H1 (cell line): ENCODE measurements at regions not wholly inside any gene's neighbourhood (a gene's known extent, or its start where the extent isn't known, plus 50 kb on each side); places are given as distances from the start of the nearest gene placed in this dataset.

Source experiments
- CTCF ChIA-PET: fragments of 300-600 bp; sonication (Branson Sonifier 250); formaldehyde crosslinking; loops from one replicate; lab custom pipeline; 2021; ENCODE audit not compliant: partially characterized antibody; lab: Charles Lee
- POLR2A ChIA-PET: fragments of 300-600 bp; sonication (Branson Sonifier 250); formaldehyde crosslinking; loops from one replicate; lab custom pipeline; 2021; ENCODE audit warnings: inconsistent platforms; ENCODE audit not compliant: partially characterized antibody; lab: Charles Lee
- DNase-seq, 2 experiments: peaks; one replicate each; pipeline versions ENCODE4 v3.0.0 to v3.0.0-alpha.2; 2010 to 2022; ENCODE audit warnings: low spot score in 2 of 2, low read depth in 1 of 2, mixed read lengths in 1 of 2
- FAIRE-seq: peaks from 2 replicates; lab custom pipeline; 2011; peaks lifted over from hg19 to GRCh38; lab: Jason Lieb, UNC
- H2AFZ ChIP-seq: 2 replicates; pipeline ENCODE4 v1.8.1; 2012; ENCODE audit warnings: low read length, inconsistent platforms
- H2AK5ac ChIP-seq: 2 replicates; pipeline ENCODE4 v1.6.1; 2013; ENCODE audit warnings: low read depth, low read length
- H2BK120ac ChIP-seq: replicated peaks from 2 replicates; pipeline ENCODE3; 2013; ENCODE audit warnings: low read depth, low read length, inconsistent platforms
- H2BK12ac ChIP-seq: 2 replicates; pipeline ENCODE4 v1.6.1; 2013; ENCODE audit warnings: low read depth, low read length
- H2BK15ac ChIP-seq: 2 replicates; pipeline ENCODE4 v1.6.1; 2013; ENCODE audit warnings: low read length
- H2BK20ac ChIP-seq: 2 replicates; pipeline ENCODE4 v1.6.1; 2013; ENCODE audit warnings: low read length
- H2BK5ac ChIP-seq: 2 replicates; pipeline ENCODE4 v1.6.1; 2013; ENCODE audit warnings: low read depth, low read length
- H3K14ac ChIP-seq: 2 replicates; pipeline ENCODE4 v1.6.1; 2013; ENCODE audit warnings: inconsistent platforms; ENCODE audit not compliant: insufficient read length
- H3K18ac ChIP-seq: 2 replicates; pipeline ENCODE4 v1.6.1; 2013; ENCODE audit warnings: low read length; ENCODE audit errors: extremely low read depth
- H3K23ac ChIP-seq: 2 replicates; pipeline ENCODE4 v1.6.1; 2013; ENCODE audit warnings: inconsistent platforms; ENCODE audit not compliant: insufficient read length
- H3K23me2 ChIP-seq: 2 replicates; pipeline ENCODE4 v1.6.1; 2013; ENCODE audit warnings: low read depth, low read length
- H3K27ac ChIP-seq: 2 replicates; pipeline ENCODE4 v1.6.1; 2011; ENCODE audit warnings: low read depth, low read length, inconsistent platforms
- H3K27me3 ChIP-seq, 4 experiments: replicated peaks in 1 of 4; 1 replicate in 1 of 4; 2 replicates in 3 of 4; pipeline versions ENCODE4 v1.6.1 to v1.8.1; 2011 to 2013; ENCODE audit warnings: low read length in 3 of 4, mild to moderate bottlenecking in 3 of 4, inconsistent platforms in 2 of 4, mixed read lengths in 2 of 4, moderate library complexity in 1 of 4; ENCODE audit not compliant: control insufficient read depth in 3 of 4, insufficient read depth in 3 of 4; ENCODE audit errors: extremely low read depth in 1 of 4
- H3K36me3 ChIP-seq, 4 experiments: 2 replicates each; pipeline versions ENCODE4 v1.6.1 to v1.8.1; 2011 to 2013; ENCODE audit warnings: mild to moderate bottlenecking in 4 of 4, low read length in 3 of 4, moderate library complexity in 2 of 4, control low read depth in 1 of 4, inconsistent platforms in 1 of 4; ENCODE audit not compliant: insufficient read depth in 4 of 4, control insufficient read depth in 2 of 4
- H3K4ac ChIP-seq: replicated peaks from 2 replicates; pipeline ENCODE3; 2013; ENCODE audit warnings: low read length, low read depth, mixed read lengths, inconsistent platforms; ENCODE audit not compliant: insufficient read length
- H3K4me1 ChIP-seq, 4 experiments: replicated peaks in 1 of 4; 1 replicate in 1 of 4; 2 replicates in 3 of 4; pipeline versions ENCODE4 v1.6.1 to v1.8.1; 2011 to 2013; ENCODE audit warnings: low read length in 3 of 4, inconsistent platforms in 2 of 4, mixed read lengths in 1 of 4; ENCODE audit not compliant: insufficient read depth in 4 of 4, control insufficient read depth in 3 of 4
- H3K4me2 ChIP-seq, 2 experiments: 2 replicates each; pipeline versions ENCODE4 v1.6.1 to v1.8.1; 2011 to 2013; ENCODE audit warnings: low read depth in 2 of 2, low read length in 2 of 2, control low read depth in 1 of 2, inconsistent platforms in 1 of 2, mild to moderate bottlenecking in 1 of 2; ENCODE audit not compliant: insufficient read depth in 1 of 2
- H3K4me3 ChIP-seq, 4 experiments: fragments of 200-600, 300-600 bp in 1 of 4; sonication (generic), shearing (Covaris generic), sonication (Bioruptor Twin) in 1 of 4; 2 replicates each; pipeline versions ENCODE4 v1.5.1 to v1.8.1; 2011 to 2016; ENCODE audit warnings: low read length in 4 of 4, low read depth in 3 of 4, control low read depth in 2 of 4, inconsistent platforms in 2 of 4, mild to moderate bottlenecking in 2 of 4, mixed read lengths in 1 of 4, moderate library complexity in 1 of 4; ENCODE audit not compliant: insufficient read depth in 2 of 4; ENCODE audit errors: extremely low read depth in 1 of 4
- H3K56ac ChIP-seq: replicated peaks from 2 replicates; pipeline ENCODE3; 2013; ENCODE audit warnings: low read depth, mild to moderate bottlenecking, mixed read lengths, low read length, inconsistent platforms; ENCODE audit not compliant: insufficient read length
- H3K79me1 ChIP-seq: 2 replicates; pipeline ENCODE4 v1.6.1; 2013; ENCODE audit warnings: low read depth, low read length, control low read depth
- H3K79me2 ChIP-seq, 2 experiments: 2 replicates each; pipeline versions ENCODE4 v1.6.1 to v1.8.1; 2012 to 2013; ENCODE audit warnings: low read length in 2 of 2, mild to moderate bottlenecking in 2 of 2, inconsistent platforms in 1 of 2; ENCODE audit not compliant: insufficient read depth in 2 of 2, control insufficient read depth in 1 of 2
- H3K9ac ChIP-seq, 4 experiments: replicated peaks in 1 of 4; 1 replicate in 1 of 4; 2 replicates in 3 of 4; pipeline versions ENCODE4 v1.6.1 to v1.8.1; 2011 to 2013; ENCODE audit warnings: low read depth in 3 of 4, low read length in 3 of 4, control low read depth in 2 of 4, mild to moderate bottlenecking in 2 of 4, moderate library complexity in 2 of 4, inconsistent platforms in 1 of 4; ENCODE audit errors: extremely low read depth in 1 of 4
- H3K9me3 ChIP-seq, 2 experiments: 2 replicates each; pipeline versions ENCODE4 v1.6.1 to v1.8.1; 2012 to 2013; ENCODE audit warnings: mild to moderate bottlenecking in 2 of 2, moderate library complexity in 2 of 2, control low read depth in 1 of 2, inconsistent platforms in 1 of 2, low read depth in 1 of 2, low read length in 1 of 2, mixed read lengths in 1 of 2; ENCODE audit not compliant: insufficient read depth in 2 of 2
- H4K20me1 ChIP-seq, 2 experiments: replicated peaks in 1 of 2; 2 replicates each; pipeline versions ENCODE3 to v1.8.1; 2011 to 2013; ENCODE audit warnings: inconsistent platforms in 2 of 2, low read length in 2 of 2, mild to moderate bottlenecking in 1 of 2; ENCODE audit not compliant: insufficient read depth in 2 of 2, control insufficient read depth in 1 of 2
- H4K5ac ChIP-seq: 2 replicates; pipeline ENCODE4 v1.6.1; 2013; ENCODE audit warnings: low read length, low read depth, mixed read lengths, inconsistent platforms; ENCODE audit not compliant: insufficient read length
- H4K8ac ChIP-seq: 2 replicates; pipeline ENCODE4 v1.8.0; 2013; ENCODE audit warnings: mild to moderate bottlenecking, moderate library complexity, low read length, inconsistent platforms; ENCODE audit not compliant: insufficient read depth; ENCODE audit errors: extremely low read depth
- H4K91ac ChIP-seq: replicated peaks from 2 replicates; pipeline ENCODE3; 2013; ENCODE audit warnings: low read length, mixed read lengths, inconsistent platforms; ENCODE audit not compliant: insufficient read length
- BACH1 ChIP-seq: IDR thresholded peaks from 2 replicates; pipeline ENCODE4 v1.6.1; 2012; ENCODE audit warnings: low read length, improper control_type of control experiment
- EZH2 ChIP-seq: fragments of 200-600 bp; sonication (generic); IDR thresholded peaks from 2 replicates; pipeline ENCODE4 v1.7.1; 2012; ENCODE audit warnings: low read depth, mild to moderate bottlenecking, moderate library complexity, low read length, inconsistent platforms; ENCODE audit not compliant: severe bottlenecking
- GABPA ChIP-seq: IDR thresholded peaks from 2 replicates; pipeline ENCODE4 v1.6.1; 2011; ENCODE audit warnings: mild to moderate bottlenecking, low read length, moderate library complexity, borderline replicate concordance; ENCODE audit not compliant: insufficient read depth
- KDM1A ChIP-seq: fragments of 200-600, 300-600 bp; sonication (generic); IDR thresholded peaks from 2 replicates; pipeline ENCODE4 v1.7.1; 2016; ENCODE audit warnings: mild to moderate bottlenecking, low read length, borderline replicate concordance
- KDM5A ChIP-seq: fragments of 200-600 bp; IDR thresholded peaks from 2 replicates; pipeline ENCODE4 v1.7.1; 2012; ENCODE audit warnings: mild to moderate bottlenecking, low read length, inconsistent platforms, mixed read lengths
- MAFK ChIP-seq: IDR thresholded peaks from 2 replicates; pipeline ENCODE4 v1.6.1; 2012; ENCODE audit warnings: low read depth, mild to moderate bottlenecking, improper control_type of control experiment, low read length
- POLR2A ChIP-seq, 2 experiments: IDR thresholded peaks; 1 replicate in 1 of 2; 2 replicates in 1 of 2; pipeline ENCODE4 v1.6.1; 2011; ENCODE audit warnings: low read depth in 2 of 2, low read length in 2 of 2, mild to moderate bottlenecking in 2 of 2; ENCODE audit errors: control extremely low read depth in 1 of 2
- RAD21 ChIP-seq, 2 experiments: IDR thresholded peaks in 1 of 2; conservative IDR thresholded peaks in 1 of 2; 2 replicates each; pipeline ENCODE4 v1.6.1; 2011; ENCODE audit warnings: low read depth in 2 of 2, low read length in 2 of 2, improper control_type of control experiment in 1 of 2, inconsistent platforms in 1 of 2, mild to moderate bottlenecking in 1 of 2, moderate library complexity in 1 of 2
- RBBP5 ChIP-seq: IDR thresholded peaks from 2 replicates; pipeline ENCODE4 v1.7.1; 2012; ENCODE audit warnings: low read depth, mild to moderate bottlenecking, inconsistent platforms, low read length, moderate library complexity, borderline replicate concordance
- RXRA ChIP-seq: IDR thresholded peaks from 2 replicates; pipeline ENCODE4 v1.6.1; 2011; ENCODE audit warnings: low read depth, mild to moderate bottlenecking, low read length, moderate library complexity; ENCODE audit not compliant: insufficient read depth
- SP4 ChIP-seq: IDR thresholded peaks from 2 replicates; pipeline ENCODE4 v1.6.1; 2012; ENCODE audit warnings: low read length, inconsistent platforms
- TAF7 ChIP-seq: optimal IDR thresholded peaks from 2 replicates; pipeline ENCODE3; 2011; ENCODE audit warnings: low read depth, mild to moderate bottlenecking, inconsistent platforms, low read length, moderate library complexity, borderline replicate concordance
- YY1 ChIP-seq: IDR thresholded peaks from 2 replicates; pipeline ENCODE4 v1.6.1; 2011; ENCODE audit warnings: low read depth, mild to moderate bottlenecking, low read length
- ZNF274 ChIP-seq: IDR thresholded peaks from 2 replicates; pipeline ENCODE4 v1.7.0; 2012; ENCODE audit warnings: low read length, borderline replicate concordance; ENCODE audit errors: extremely low read depth
- WGBS, 2 experiments: shearing (Covaris generic) in 1 of 2; methylation state at CpG; one replicate each; pipeline versions ENCODE4 v1.1.6 to v1.1.7; 2013 to 2015; ENCODE audit warnings: low lambda C conversion rate in 2 of 2, mixed read lengths in 2 of 2, inconsistent platforms in 1 of 2, low coverage in 1 of 2, missing lambda C conversion rate in 1 of 2; ENCODE audit not compliant: insufficient replicate concordance in 2 of 2, insufficient coverage in 1 of 2, insufficient read length in 1 of 2; ENCODE audit errors: extremely low coverage in 1 of 2, missing lambda C conversion rate in 1 of 2; 5-methylcytosine and 5-hydroxymethylcytosine counted together

DNA sequence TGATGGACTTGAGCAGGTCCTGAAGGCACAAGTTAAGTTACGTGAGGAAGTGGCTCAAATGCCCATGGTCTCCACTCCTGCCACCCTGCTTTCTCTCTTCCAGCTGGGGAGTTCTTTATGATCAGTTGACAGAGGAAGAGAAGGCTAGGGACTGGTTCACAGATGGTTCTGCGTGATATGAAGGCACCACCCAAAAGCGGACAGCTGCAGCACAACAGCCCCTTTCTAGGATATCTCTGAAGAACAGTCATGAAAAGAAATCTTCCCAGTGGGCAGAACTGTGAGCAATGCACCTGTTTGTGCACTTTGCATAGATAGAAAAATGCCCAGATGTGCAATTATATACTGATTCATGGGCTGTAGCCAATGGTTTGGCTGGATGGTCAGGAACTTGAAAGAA is 162.4 kb upstream of the FSCB start:
- no peak overlapping the region for H3K56ac ChIP-seq
- H3K79me1 ChIP-seq: no peaks in the 10 kb centered on the region
- H4K8ac ChIP-seq: no peak overlapping the region
- no peak overlapping the region for H3K18ac ChIP-seq
- no peaks in the 10 kb centered on the region for H3K79me2 ChIP-seq
- H2BK15ac ChIP-seq: no peak overlapping the region
- H3K14ac ChIP-seq: no peak overlapping the region
- no peaks in the 10 kb centered on the region for H4K20me1 ChIP-seq
- no peak overlapping the region for H2BK120ac ChIP-seq
- H3K9me3 ChIP-seq: 0 out of 4 replicates have a peak, but pooled peaks cover 0 to 3% of the 10 kb centered on the region in 2 experiments
- H2BK12ac ChIP-seq: no peak overlapping the region
- DNase-seq (no peak), FAIRE-seq (no peak)
- no peak overlapping the region for H3K27ac ChIP-seq
- ChIA-PET POLR2A (no interaction called here), CTCF (no interaction called here)
- TF ChIP-seq POLR2A (IDR thresholded peaks at IDR 0.05; ENCODE audit: control extremely low read depth in 1 of 2, low read depth in 2 of 2, low read length in 2 of 2): no peak
- no peak for TF ChIP-seq MAFK
- no peak for TF ChIP-seq TAF7
- TF ChIP-seq SP4: no peak
- TF ChIP-seq BACH1: no peak
- no peak for TF ChIP-seq RBBP5
- no peak for TF ChIP-seq KDM5A
- no peak for TF ChIP-seq YY1
- TF ChIP-seq EZH2: no peak
- TF ChIP-seq RAD21 (IDR thresholded peaks at IDR 0.05 in 1 of 2, conservative IDR thresholded peaks at IDR 0.05 in 1 of 2; ENCODE audit: low read depth in 2 of 2, low read length in 2 of 2): no peak
- no peak for TF ChIP-seq RXRA
- no peak for TF ChIP-seq ZNF274
- no peak for TF ChIP-seq KDM1A
- TF ChIP-seq GABPA: no peak
- H2AK5ac ChIP-seq: no peak overlapping the region
- no peak overlapping the region for H3K23ac ChIP-seq
- 92% methylated on average over 3 of the region's 3 CpGs; no CpG with 5 or more reads in 1 of the 2 experiments for WGBS, 2 experiments
- no peaks in the 10 kb centered on the region for H3K36me3 ChIP-seq
- no peaks in the 10 kb centered on the region for H3K27me3 ChIP-seq
- no peak overlapping the region for H3K4me2 ChIP-seq
- H3K4ac ChIP-seq: no peak overlapping the region
- H3K23me2 ChIP-seq: no peaks in the 10 kb centered on the region
- H2BK5ac ChIP-seq: no peak overlapping the region
- no peak overlapping the region for H3K9ac ChIP-seq
- H4K91ac ChIP-seq: no peak overlapping the region
- H2BK20ac ChIP-seq: no peak overlapping the region
- no peak overlapping the region for H2AFZ ChIP-seq
- no peak overlapping the region for H4K5ac ChIP-seq
- no peaks in the 10 kb centered on the region for H3K4me1 ChIP-seq
- H3K4me3 ChIP-seq: no peak overlapping the region
